ENCODE measurements at regions not wholly inside any gene's neighbourhood (a gene's known extent, or its start where the extent isn't known, plus 50 kb on each side); places are given as distances from the start of the nearest gene placed in this dataset.

DNA sequence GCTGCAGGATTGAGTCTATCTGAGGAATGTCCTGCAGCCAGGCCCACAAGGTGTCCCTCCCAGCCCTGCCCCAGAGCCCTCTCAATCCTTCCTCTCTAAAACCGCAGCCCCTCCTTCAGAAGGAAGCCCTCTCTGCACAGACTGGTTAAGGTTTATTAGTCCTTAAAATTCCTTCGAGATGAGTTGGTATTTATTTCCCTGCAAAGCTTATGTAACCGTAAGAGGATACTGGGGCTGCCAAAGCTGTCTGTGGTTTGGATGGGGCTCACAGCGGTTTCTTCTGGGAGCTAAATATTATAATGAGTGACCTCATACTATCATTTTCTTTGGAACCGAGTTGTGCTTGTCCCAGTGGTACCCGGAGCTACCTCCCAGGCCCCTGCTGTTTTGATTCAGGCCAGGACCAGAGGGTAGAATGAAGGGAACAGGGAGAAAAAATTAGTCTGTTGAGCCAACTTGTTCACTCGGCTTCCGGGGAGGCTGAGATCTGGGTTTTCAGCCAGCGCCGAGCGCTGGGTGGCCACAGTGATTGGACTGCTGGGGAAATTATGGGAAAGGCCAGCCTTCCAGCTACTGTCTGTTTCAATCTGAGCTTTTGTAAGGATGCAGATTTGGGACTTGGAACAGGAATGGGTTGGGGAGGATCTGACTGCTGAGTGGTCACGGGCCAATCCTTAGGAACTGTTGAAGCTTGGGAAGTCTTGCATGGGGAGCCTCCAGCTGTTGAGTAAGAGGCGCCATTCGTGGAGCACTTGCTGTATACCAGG is 107.5 kb downstream of the NDFIP1 start:
- Histone ChIP-seq H4K91ac (ENCODE audit: low read depth, low read length) (peak overlapping the region; percentile 62), H3K4ac (ENCODE audit: low read depth, low read length) (no peak overlapping the region), H2BK120ac (ENCODE audit: insufficient read depth, low read length, poor library complexity) (peak overlapping the region; percentile 80), H3K18ac (ENCODE audit: low read length) (peak overlapping the region; percentile 62), H3K36me3 (ENCODE audit: control insufficient read depth in 1 of 2, insufficient read depth in 2 of 2, low read length in 2 of 2) (no peaks in the 10 kb centered on the region), H2BK12ac (ENCODE audit: low read length) (peak overlapping the region; percentile 87), H3K27ac (ENCODE audit: low read depth, low read length) (peak overlapping the region; percentile 78), H3K14ac (ENCODE audit: low read length) (peak overlapping the region; percentile 53), H3K9ac (ENCODE audit: low read length) (no peak overlapping the region), H2AK5ac (ENCODE audit: low read length) (peak overlapping the region; percentile 18), H3K9me3 (ENCODE audit: insufficient read depth, low read depth, low read length) (no peaks in the 10 kb centered on the region), H4K12ac (ENCODE audit: low read depth, low read length) (no peak overlapping the region), H3K27me3 (ENCODE audit: insufficient read depth, low read length) (no peaks in the 10 kb centered on the region), H3K4me3 (ENCODE audit: low read depth, low read length) (no peak overlapping the region), H3K79me2 (ENCODE audit: control insufficient read depth, insufficient read depth, low read length, poor library complexity) (peaks cover 2% of the 10 kb centered on the region), H4K8ac (ENCODE audit: low read depth, low read length) (peak overlapping the region; percentile 30), H2AFZ (ENCODE audit: insufficient read depth, low read length, poor library complexity) (no peak overlapping the region), H3K79me1 (ENCODE audit: low read length) (peaks cover 24% of the 10 kb centered on the region), H3K4me2 (ENCODE audit: low read length) (peak overlapping the region; percentile 15), H2BK5ac (ENCODE audit: low read depth, low read length, poor library complexity) (peak overlapping the region; percentile 83), H3K4me1 (ENCODE audit: control insufficient read depth in 1 of 2, insufficient read depth in 2 of 2, low read length in 2 of 2) (peaks cover 25 to 26% of the 10 kb centered on the region in 2 experiments), H3K23ac (ENCODE audit: low read length) (no peak overlapping the region)
- WGBS (ENCODE audit: extremely low coverage, insufficient coverage, insufficient read length), result no CpG with 5 or more reads among the region's 14 CpGs
- DNase-seq, result no peak

DNA sequence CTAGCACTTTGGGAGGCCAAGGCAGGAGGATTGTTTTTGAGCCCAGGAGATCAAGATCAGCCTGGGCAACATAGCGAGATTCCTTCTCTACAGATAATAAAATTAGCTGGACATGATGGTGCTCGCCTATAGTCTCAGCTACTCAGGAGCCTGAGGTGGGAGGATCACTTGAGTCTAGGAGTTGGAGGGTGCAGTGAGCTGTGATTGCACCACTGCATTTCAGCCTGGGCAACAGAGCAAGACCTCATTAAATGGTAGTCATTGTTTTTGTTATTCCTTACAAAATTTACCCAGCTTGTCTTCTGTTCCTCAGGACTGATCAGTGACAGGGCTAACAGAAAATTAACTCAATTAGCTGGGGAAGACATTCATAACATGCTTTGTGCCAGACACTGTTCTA is 104.5 kb downstream of the NDFIP1 start:
- Histone ChIP-seq H4K12ac (ENCODE audit: low read depth, low read length) (no peak overlapping the region), H2AK5ac (ENCODE audit: low read length) (no peak overlapping the region)
- no CpG with 5 or more reads among the region's 2 CpGs for WGBS (ENCODE audit: extremely low coverage, insufficient coverage, insufficient read length)

DNA sequence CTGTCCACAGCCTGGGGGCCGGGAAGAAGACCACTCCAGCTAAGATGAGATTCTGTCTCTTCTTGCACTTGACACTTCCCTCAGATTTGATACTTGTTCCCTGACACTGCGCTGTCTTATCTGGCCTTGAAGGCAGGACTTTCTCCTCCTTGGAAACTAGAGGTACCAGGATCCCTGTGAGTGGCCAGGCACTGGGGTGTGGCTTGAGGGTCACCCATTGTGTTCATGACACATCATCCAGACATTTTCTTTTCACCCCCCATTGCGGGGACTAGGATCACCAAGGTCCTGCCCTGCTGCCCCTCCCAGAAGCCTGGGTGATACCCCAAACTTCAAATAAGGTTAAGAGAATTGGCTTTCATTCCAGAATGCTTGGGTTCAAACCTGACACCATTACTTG is 103.3 kb downstream of the NDFIP1 start:
- no peak overlapping the region for H3K14ac ChIP-seq (ENCODE audit: low read length)
- no peak overlapping the region for H3K4me2 ChIP-seq (ENCODE audit: low read length)
- no peaks in the 10 kb centered on the region for H3K9me3 ChIP-seq (ENCODE audit: insufficient read depth, low read depth, low read length)
- H2BK120ac ChIP-seq (ENCODE audit: insufficient read depth, low read length, poor library complexity), result no peak overlapping the region
- no peak overlapping the region for H3K27ac ChIP-seq (ENCODE audit: low read depth, low read length)
- no peak overlapping the region for H3K9ac ChIP-seq (ENCODE audit: low read length)
- no peaks in the 10 kb centered on the region for H3K36me3 ChIP-seq (ENCODE audit: control insufficient read depth in 1 of 2, insufficient read depth in 2 of 2, low read length in 2 of 2)
- H2BK12ac ChIP-seq (ENCODE audit: low read length), result no peak overlapping the region
- H3K27me3 ChIP-seq (ENCODE audit: insufficient read depth, low read length), result no peaks in the 10 kb centered on the region
- H3K23ac ChIP-seq (ENCODE audit: low read length), result no peak overlapping the region
- H4K8ac ChIP-seq (ENCODE audit: low read depth, low read length), result no peak overlapping the region
- peaks cover 2% of the 10 kb centered on the region for H3K79me2 ChIP-seq (ENCODE audit: control insufficient read depth, insufficient read depth, low read length, poor library complexity)
- no peak overlapping the region for H4K12ac ChIP-seq (ENCODE audit: low read depth, low read length)
- H2BK5ac ChIP-seq (ENCODE audit: low read depth, low read length, poor library complexity), result no peak overlapping the region
- no peak overlapping the region for H3K4me3 ChIP-seq (ENCODE audit: low read depth, low read length)
- no peak overlapping the region for H2AFZ ChIP-seq (ENCODE audit: insufficient read depth, low read length, poor library complexity)
- no peak overlapping the region for H4K91ac ChIP-seq (ENCODE audit: low read depth, low read length)
- no peak overlapping the region for H3K18ac ChIP-seq (ENCODE audit: low read length)
- H3K4ac ChIP-seq (ENCODE audit: low read depth, low read length), result no peak overlapping the region
- H3K79me1 ChIP-seq (ENCODE audit: low read length), result peaks cover 12% of the 10 kb centered on the region
- H2AK5ac ChIP-seq (ENCODE audit: low read length), result no peak overlapping the region
- WGBS (ENCODE audit: extremely low coverage, insufficient coverage, insufficient read length), result no CpG with 5 or more reads among the region's 3 CpGs
- DNase-seq, result no peak
- H3K4me1 ChIP-seq (ENCODE audit: control insufficient read depth in 1 of 2, insufficient read depth in 2 of 2, low read length in 2 of 2), result peaks cover 10 to 13% of the 10 kb centered on the region in 2 experiments

More for the DNA sequence above, 104.5 kb downstream of the NDFIP1 start:
- H3K9ac ChIP-seq (ENCODE audit: low read length), result no peak overlapping the region
- H3K36me3 ChIP-seq (ENCODE audit: control insufficient read depth in 1 of 2, insufficient read depth in 2 of 2, low read length in 2 of 2), result no peaks in the 10 kb centered on the region
- no peaks in the 10 kb centered on the region for H3K27me3 ChIP-seq (ENCODE audit: insufficient read depth, low read length)
- no peak for DNase-seq
- H3K79me2 ChIP-seq (ENCODE audit: control insufficient read depth, insufficient read depth, low read length, poor library complexity), result peaks cover 2% of the 10 kb centered on the region
- no peak overlapping the region for H2BK120ac ChIP-seq (ENCODE audit: insufficient read depth, low read length, poor library complexity)
- no peak overlapping the region for H3K23ac ChIP-seq (ENCODE audit: low read length)
- H3K4me1 ChIP-seq (ENCODE audit: control insufficient read depth in 1 of 2, insufficient read depth in 2 of 2, low read length in 2 of 2), result peaks cover 17 to 19% of the 10 kb centered on the region in 2 experiments
- no peaks in the 10 kb centered on the region for H3K9me3 ChIP-seq (ENCODE audit: insufficient read depth, low read depth, low read length)
- no peak overlapping the region for H3K4me2 ChIP-seq (ENCODE audit: low read length)
- H4K8ac ChIP-seq (ENCODE audit: low read depth, low read length), result no peak overlapping the region
- H2AFZ ChIP-seq (ENCODE audit: insufficient read depth, low read length, poor library complexity), result no peak overlapping the region
- no peak overlapping the region for H2BK5ac ChIP-seq (ENCODE audit: low read depth, low read length, poor library complexity)
- no peak overlapping the region for H2BK12ac ChIP-seq (ENCODE audit: low read length)
- no peak overlapping the region for H3K27ac ChIP-seq (ENCODE audit: low read depth, low read length)
- H3K4me3 ChIP-seq (ENCODE audit: low read depth, low read length), result no peak overlapping the region
- H3K14ac ChIP-seq (ENCODE audit: low read length), result no peak overlapping the region
- no peak overlapping the region for H4K91ac ChIP-seq (ENCODE audit: low read depth, low read length)
- H3K18ac ChIP-seq (ENCODE audit: low read length), result no peak overlapping the region
- peaks cover 18% of the 10 kb centered on the region for H3K79me1 ChIP-seq (ENCODE audit: low read length)
- H3K4ac ChIP-seq (ENCODE audit: low read depth, low read length), result no peak overlapping the region

DNA sequence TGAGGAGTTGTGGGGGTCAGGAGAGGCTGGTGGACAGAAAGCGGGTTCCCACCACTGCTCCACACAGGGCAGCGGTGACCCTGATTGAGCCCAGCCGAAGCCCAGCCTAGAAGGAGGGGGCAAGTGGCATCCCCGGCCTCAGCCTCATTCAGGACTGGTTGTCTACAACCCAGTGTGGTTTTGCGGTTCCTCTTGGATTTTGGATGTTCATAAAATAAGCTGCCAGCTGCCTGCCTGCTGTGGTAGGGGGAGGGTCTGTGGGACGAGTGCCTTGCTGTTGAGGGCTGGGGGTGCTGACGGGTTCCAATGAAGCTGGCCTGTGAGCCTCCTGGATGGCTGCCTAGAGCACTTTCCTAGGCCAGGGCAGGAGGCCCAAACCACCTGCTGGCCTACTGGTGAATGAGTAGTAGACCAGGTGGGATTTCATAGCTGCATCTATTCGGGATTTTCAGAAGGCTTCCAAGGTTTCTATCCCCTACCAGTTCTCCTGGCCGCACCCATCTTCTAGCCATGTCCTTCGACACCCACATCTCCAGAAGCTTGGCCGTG is 102.4 kb downstream of the NDFIP1 start:
- no peak overlapping the region for H4K91ac ChIP-seq (ENCODE audit: low read depth, low read length)
- no peak overlapping the region for H3K9ac ChIP-seq (ENCODE audit: low read length)
- no peaks in the 10 kb centered on the region for H3K36me3 ChIP-seq (ENCODE audit: control insufficient read depth in 1 of 2, insufficient read depth in 2 of 2, low read length in 2 of 2)
- no peak overlapping the region for H3K27ac ChIP-seq (ENCODE audit: low read depth, low read length)
- no peaks in the 10 kb centered on the region for H3K9me3 ChIP-seq (ENCODE audit: insufficient read depth, low read depth, low read length)
- no peak overlapping the region for H3K18ac ChIP-seq (ENCODE audit: low read length)
- no peak overlapping the region for H2BK120ac ChIP-seq (ENCODE audit: insufficient read depth, low read length, poor library complexity)
- no peak overlapping the region for H3K14ac ChIP-seq (ENCODE audit: low read length)
- peaks cover 3% of the 10 kb centered on the region for H3K79me1 ChIP-seq (ENCODE audit: low read length)
- no peak overlapping the region for H3K23ac ChIP-seq (ENCODE audit: low read length)
- no peak overlapping the region for H2AK5ac ChIP-seq (ENCODE audit: low read length)
- H4K12ac ChIP-seq (ENCODE audit: low read depth, low read length), result no peak overlapping the region
- no peak overlapping the region for H2AFZ ChIP-seq (ENCODE audit: insufficient read depth, low read length, poor library complexity)
- no peak overlapping the region for H3K4me2 ChIP-seq (ENCODE audit: low read length)
- H3K4ac ChIP-seq (ENCODE audit: low read depth, low read length), result no peak overlapping the region
- H4K8ac ChIP-seq (ENCODE audit: low read depth, low read length), result no peak overlapping the region
- no peaks in the 10 kb centered on the region for H3K27me3 ChIP-seq (ENCODE audit: insufficient read depth, low read length)
- WGBS (ENCODE audit: extremely low coverage, insufficient coverage, insufficient read length), result no CpG with 5 or more reads among the region's 11 CpGs
- H3K4me3 ChIP-seq (ENCODE audit: low read depth, low read length), result no peak overlapping the region
- no peak overlapping the region for H2BK5ac ChIP-seq (ENCODE audit: low read depth, low read length, poor library complexity)
- no peak for DNase-seq
- H3K4me1 ChIP-seq (ENCODE audit: control insufficient read depth in 1 of 2, insufficient read depth in 2 of 2, low read length in 2 of 2), result peaks cover under 1 to 3% of the 10 kb centered on the region in 2 experiments
- H3K79me2 ChIP-seq (ENCODE audit: control insufficient read depth, insufficient read depth, low read length, poor library complexity), result no peaks in the 10 kb centered on the region
- no peak overlapping the region for H2BK12ac ChIP-seq (ENCODE audit: low read length)
